ENCODE measurements at regions not wholly inside any gene's neighbourhood (a gene's known extent, or its start where the extent isn't known, plus 50 kb on each side); places are given as distances from the start of the nearest gene placed in this dataset.

- H3K9me3 ChIP-seq (ENCODE audit: insufficient read depth in 2 of 2, low read depth in 1 of 2, low read length in 1 of 2) = no peaks in the 10 kb centered on the region
- no peak overlapping the region for H3K4me2 ChIP-seq (ENCODE audit: insufficient read depth in 1 of 2, low read depth in 2 of 2, low read length in 2 of 2)
- H4K91ac ChIP-seq (replicated peaks; ENCODE audit: insufficient read length, low read length) = no peak overlapping the region
- H2BK15ac ChIP-seq (ENCODE audit: low read length) = no peak overlapping the region
- no peak overlapping the region for H2BK120ac ChIP-seq (replicated peaks; ENCODE audit: low read depth, low read length)
- TF ChIP-seq KDM5A (IDR thresholded peaks at IDR 0.05; ENCODE audit: low read length) (no peak), CBX5 (IDR thresholded peaks at IDR 0.05; ENCODE audit: low read depth, low read length) (no peak), CTCF (IDR thresholded peaks at IDR 0.05; ENCODE audit: control extremely low read depth in 1 of 3, insufficient read depth in 1 of 3, low read depth in 1 of 3, low read length in 3 of 3) (no peak), POLR2AphosphoS5 (IDR thresholded peaks at IDR 0.05; ENCODE audit: low read depth, low read length) (no peak), SP1 (IDR thresholded peaks at IDR 0.05; ENCODE audit: low read depth, low read length) (no peak), SAP30 (IDR thresholded peaks at IDR 0.05; ENCODE audit: insufficient read depth, insufficient replicate concordance, low read length) (no peak), POLR2A (IDR thresholded peaks at IDR 0.05; ENCODE audit: control extremely low read depth in 1 of 2, low read depth in 2 of 2, low read length in 2 of 2) (no peak), RNF2 (IDR thresholded peaks at IDR 0.05; ENCODE audit: borderline replicate concordance, low read depth, low read length, missing control alignments, poor library complexity, severe bottlenecking) (no peak)
- no peak overlapping the region for H3K18ac ChIP-seq (ENCODE audit: extremely low read depth, low read length)
- H4K20me1 ChIP-seq (replicated peaks in 1 of 2; ENCODE audit: control insufficient read depth in 1 of 2, insufficient read depth in 2 of 2, low read length in 2 of 2) = no peaks in the 10 kb centered on the region
- H4K8ac ChIP-seq (ENCODE audit: extremely low read depth, insufficient read depth, low read length) = no peak overlapping the region
- H2BK12ac ChIP-seq (ENCODE audit: low read depth, low read length) = no peak overlapping the region
- no peaks in the 10 kb centered on the region for H3K79me1 ChIP-seq (ENCODE audit: low read depth, low read length)
- H3K23me2 ChIP-seq (ENCODE audit: low read depth, low read length) = no peaks in the 10 kb centered on the region
- no peak overlapping the region for H3K27ac ChIP-seq (ENCODE audit: low read depth, low read length)
- H3K79me2 ChIP-seq (ENCODE audit: control insufficient read depth in 1 of 2, insufficient read depth in 2 of 2, low read length in 2 of 2) = no peaks in the 10 kb centered on the region
- no peaks in the 10 kb centered on the region for H3K4me1 ChIP-seq (replicated peaks in 1 of 4; ENCODE audit: control insufficient read depth in 3 of 4, insufficient read depth in 4 of 4, low read length in 3 of 4)
- no peak overlapping the region for H3K14ac ChIP-seq (ENCODE audit: insufficient read length)
- DNase-seq (ENCODE audit: low read depth in 1 of 2, low spot score in 2 of 2) = no peak
- H2AK5ac ChIP-seq (ENCODE audit: low read depth, low read length) = no peak overlapping the region
- H2AFZ ChIP-seq (ENCODE audit: low read length) = no peak overlapping the region
- H3K23ac ChIP-seq (ENCODE audit: insufficient read length) = no peak overlapping the region
- no peak overlapping the region for H3K9ac ChIP-seq (replicated peaks in 1 of 4; ENCODE audit: extremely low read depth in 1 of 4, low read depth in 3 of 4, low read length in 3 of 4)
- no peak for FAIRE-seq
- CTCF ChIA-PET (ENCODE audit: partially characterized antibody) = interaction anchor here (1.2 kb wide), 1 partner anchor 67 kb away, joined by 3 read pairs; no protein-coding TSS in a partner anchor
- 90% methylated on average over 1 of the region's 1 CpG; no CpG with 5 or more reads in 1 of the 2 experiments for WGBS, 2 experiments (ENCODE audit: extremely low coverage in 1 of 2, insufficient coverage in 1 of 2, insufficient read length in 1 of 2, insufficient replicate concordance in 2 of 2, low coverage in 1 of 2, low lambda C conversion rate in 2 of 2, missing lambda C conversion rate in 1 of 2)
- no peak overlapping the region for H4K5ac ChIP-seq (ENCODE audit: insufficient read length, low read depth, low read length)
- peaks cover 0 to 1% (median 0%) of the 10 kb centered on the region in 4 experiments; a peak in 1 of 7 replicates for H3K27me3 ChIP-seq (replicated peaks in 1 of 4; ENCODE audit: control insufficient read depth in 3 of 4, extremely low read depth in 1 of 4, insufficient read depth in 3 of 4, low read length in 3 of 4)
- H2BK20ac ChIP-seq (ENCODE audit: low read length) = no peak overlapping the region
- no peak overlapping the region for H3K4ac ChIP-seq (replicated peaks; ENCODE audit: insufficient read length, low read depth, low read length)
- no peak overlapping the region for H3K56ac ChIP-seq (replicated peaks; ENCODE audit: insufficient read length, low read depth, low read length)
- no peaks in the 10 kb centered on the region for H3K36me3 ChIP-seq (ENCODE audit: control insufficient read depth in 2 of 4, insufficient read depth in 4 of 4, low read length in 3 of 4)
- no peak overlapping the region for H2BK5ac ChIP-seq (ENCODE audit: low read depth, low read length)
- POLR2A ChIA-PET (ENCODE audit: partially characterized antibody) = no interaction called here
- no peak overlapping the region for H3K4me3 ChIP-seq (ENCODE audit: extremely low read depth in 1 of 4, insufficient read depth in 2 of 4, low read depth in 3 of 4, low read length in 4 of 4)
Measured at GRCh38 chr15:39239562-39239961, 341.3 kb upstream of the THBS1 start.
